T-cell (primary cell): ENCODE measurements at regions not wholly inside any gene's neighbourhood (a gene's known extent, or its start where the extent isn't known, plus 50 kb on each side); places are given as distances from the start of the nearest gene placed in this dataset.

Experiments
- ATAC-seq, 4 experiments: fragments of 200-7000 bp in 3 of 4; fragments of 150-1000 bp in 1 of 4; cut with Tn5 transposase; replicated peaks in 1 of 4; 1 replicate in 3 of 4; 2 replicates in 1 of 4; pipeline ENCODE4 v1.10.0; 2021; ENCODE audit warnings: moderate library complexity in 3 of 4, mild to moderate bottlenecking in 2 of 4, moderate number of reproducible peaks in 1 of 4
- CTCF ChIA-PET, 2 donors: fragments of 300-600 bp; sonication (Branson Sonifier 250); formaldehyde crosslinking; loops; one replicate each; lab custom pipeline; 2022; ENCODE audit warnings: antibody characterized with exemption in 2 of 2; lab: Charles Lee
- POLR2A ChIA-PET, 2 donors: fragments of 300-600 bp; sonication (Branson Sonifier 250); formaldehyde crosslinking; loops; one replicate each; lab custom pipeline; 2022; ENCODE audit warnings: antibody characterized with exemption in 2 of 2; lab: Charles Lee
- DNase-seq, 35 experiments: peaks; one replicate each; pipeline versions ENCODE4 v3.0.0 to v3.0.0-alpha.2; 2013 to 2023
- H3K27ac ChIP-seq: one replicate; pipeline ENCODE4 v1.5.1; 2013; ENCODE audit warnings: low read length
- H3K27me3 ChIP-seq, 2 experiments: replicated peaks in 1 of 2; 1 replicate in 1 of 2; 2 replicates in 1 of 2; pipeline versions ENCODE4 v1.6.1 to v1.7.0; 2013; ENCODE audit warnings: low read length in 1 of 2, mixed read lengths in 1 of 2; ENCODE audit not compliant: control insufficient read depth in 2 of 2, insufficient read depth in 2 of 2; ENCODE audit errors: extremely low read depth in 1 of 2
- H3K36me3 ChIP-seq, 2 donors: 1 replicate in 1 of 2; 2 replicates in 1 of 2; pipeline versions ENCODE4 v1.6.1 to v1.7.0; 2013; ENCODE audit warnings: low read length in 1 of 2; ENCODE audit not compliant: control insufficient read depth in 2 of 2, insufficient read depth in 1 of 2; ENCODE audit errors: extremely low read depth in 1 of 2
- H3K4me1 ChIP-seq, 2 experiments: 1 replicate in 1 of 2; 2 replicates in 1 of 2; pipeline versions ENCODE4 v1.6.1 to v1.7.0; 2013; ENCODE audit warnings: low read length in 2 of 2, mixed read lengths in 1 of 2; ENCODE audit not compliant: insufficient read depth in 2 of 2, control insufficient read depth in 1 of 2; ENCODE audit errors: extremely low read depth in 1 of 2
- H3K4me3 ChIP-seq, 2 donors: 1 replicate in 1 of 2; 2 replicates in 1 of 2; pipeline versions ENCODE4 v1.5.1 to v1.7.0; 2013; ENCODE audit warnings: mild to moderate bottlenecking in 2 of 2, low read length in 1 of 2, moderate library complexity in 1 of 2; ENCODE audit not compliant: control insufficient read depth in 1 of 2; ENCODE audit errors: extremely low read depth in 1 of 2
- H3K9me3 ChIP-seq: 2 replicates; pipeline ENCODE4 v1.7.0; 2013
- H3K27ac Mint-ChIP-seq, 2 donors: one replicate each; pipeline ENCODE4 v1.8.0; 2020 to 2021; ENCODE audit warnings: mild to moderate bottlenecking in 2 of 2, mixed read lengths in 2 of 2
- H3K27me3 Mint-ChIP-seq, 2 donors: one replicate each; pipeline ENCODE4 v1.8.0; 2021 to 2022; ENCODE audit warnings: mixed read lengths in 2 of 2
- H3K36me3 Mint-ChIP-seq: one replicate; pipeline ENCODE4 v1.8.0; 2021; ENCODE audit warnings: mixed read lengths
- H3K4me1 Mint-ChIP-seq, 3 donors: one replicate each; pipeline ENCODE4 v1.8.0; 2020 to 2022; ENCODE audit warnings: mixed read lengths in 3 of 3, mild to moderate bottlenecking in 1 of 3
- H3K4me3 Mint-ChIP-seq, 3 donors: one replicate each; pipeline ENCODE4 v1.8.0; 2020 to 2022; ENCODE audit warnings: mild to moderate bottlenecking in 3 of 3, mixed read lengths in 3 of 3, moderate library complexity in 3 of 3
- H3K9me3 Mint-ChIP-seq, 3 donors: one replicate each; pipeline ENCODE4 v1.8.0; 2020 to 2022; ENCODE audit warnings: mixed read lengths in 3 of 3
- WGBS: methylation state at CpG from one replicate; pipeline ENCODE4 v1.1.5; 2013; ENCODE audit warnings: missing lambda C conversion rate; ENCODE audit not compliant: insufficient coverage; 5-methylcytosine and 5-hydroxymethylcytosine counted together

- Histone ChIP-seq H3K4me1 (peaks cover 2 to 4% of the 10 kb centered on the region in 2 experiments), H3K36me3 (no peaks in the 10 kb centered on the region), H3K27ac (no peak overlapping the region), H3K27me3 (no peaks in the 10 kb centered on the region), H3K4me3 (no peak overlapping the region), H3K9me3 (no peaks in the 10 kb centered on the region)
- Mint-ChIP-seq H3K9me3 (no peaks in the 10 kb centered on the region), H3K27me3 (no peaks in the 10 kb centered on the region), H3K4me3 (no peak overlapping the region), H3K27ac (no peak overlapping the region), H3K36me3 (no peaks in the 10 kb centered on the region), H3K4me1 (peaks cover 12 to 21% (median 15%) of the 10 kb centered on the region in 3 donors)
- no peak for ATAC-seq
- WGBS, result 50% methylated on average over 1 of the region's 1 CpG
- DNase-seq, result no peak
- CTCF ChIA-PET, result interaction anchor here in 1 of 2 donors (0.6 to 0.7 kb wide), 2 partner anchors 47 to 1066 kb away, joined by 3 read pairs; no protein-coding TSS in a partner anchor
- POLR2A ChIA-PET, result no interaction called here
Measured at GRCh38 chr13:40063703-40064102, 408.2 kb downstream of the COG6 start.

- ATAC-seq, result no peak
- no peaks in the 10 kb centered on the region for H3K27me3 ChIP-seq
- H3K9me3 Mint-ChIP-seq, result no peaks in the 10 kb centered on the region
- WGBS, result 65% methylated on average over 4 of the region's 10 CpGs
- DNase-seq, result no peak
- no peaks in the 10 kb centered on the region for H3K36me3 ChIP-seq
- ChIA-PET POLR2A (interaction anchor here in 1 of 2 donors (0.6 kb wide), 1 partner anchor 400 kb away, joined by 3 read pairs; no protein-coding TSS in a partner anchor), CTCF (interaction anchor here in 1 of 2 donors (0.7 kb wide), 1 partner anchor 48 kb away, joined by 3 read pairs; no protein-coding TSS in a partner anchor)
- no peak overlapping the region for H3K4me3 Mint-ChIP-seq
- no peak overlapping the region for H3K27ac ChIP-seq
- H3K4me1 ChIP-seq, result peaks cover 6 to 10% of the 10 kb centered on the region in 2 experiments
- H3K4me3 ChIP-seq, result no peak overlapping the region
- H3K27me3 Mint-ChIP-seq, result no peaks in the 10 kb centered on the region
- no peak overlapping the region for H3K27ac Mint-ChIP-seq
- H3K4me1 Mint-ChIP-seq, result peaks cover 18 to 21% (median 18%) of the 10 kb centered on the region in 3 donors
- no peaks in the 10 kb centered on the region for H3K36me3 Mint-ChIP-seq
- no peaks in the 10 kb centered on the region for H3K9me3 ChIP-seq
Measured at GRCh38 chr13:40064154-40065097, 409.0 kb downstream of the COG6 start.

DNA sequence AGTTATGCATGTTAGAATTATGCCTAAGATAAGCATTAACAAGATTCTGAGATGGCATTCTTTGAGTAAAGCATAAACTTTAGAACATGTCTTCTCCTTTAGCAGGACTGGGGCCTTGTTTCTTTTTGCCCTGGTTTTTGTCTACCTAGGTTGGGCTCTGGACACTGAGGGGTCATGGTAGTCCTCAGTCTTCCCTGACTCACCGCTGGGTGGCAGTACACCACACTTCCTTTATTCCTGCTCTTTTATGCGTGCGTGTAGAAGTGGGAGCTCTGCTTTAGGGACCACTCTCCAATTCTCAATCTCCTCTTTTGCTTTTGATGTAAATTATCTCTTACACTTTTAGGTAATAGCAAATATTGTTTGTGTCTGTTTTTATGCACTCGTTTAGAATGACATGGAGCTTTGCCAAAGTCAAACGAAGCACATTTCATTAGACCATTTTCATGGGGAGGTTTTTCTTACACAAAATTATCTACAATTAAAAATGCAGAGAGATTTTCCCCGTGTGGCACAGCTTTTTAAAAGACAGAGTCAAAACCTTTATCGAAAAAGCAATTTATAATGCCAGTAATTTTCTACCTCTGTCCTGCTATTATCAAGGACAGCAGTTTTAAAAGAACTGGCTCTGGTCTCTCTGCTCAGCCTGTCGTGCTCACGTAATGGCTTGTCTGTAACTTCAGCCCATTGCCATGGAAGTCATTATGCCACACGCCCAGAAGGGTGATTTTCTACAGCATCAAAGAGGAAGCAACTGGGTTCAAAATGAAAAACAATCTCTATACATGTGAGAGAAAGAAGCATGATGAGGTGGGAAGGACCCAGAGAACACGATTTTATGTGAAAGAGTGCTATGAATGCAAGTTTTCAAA is 413.9 kb downstream of the COG6 start:
- no peaks in the 10 kb centered on the region for H3K9me3 ChIP-seq
- H3K4me3 ChIP-seq, result no peak overlapping the region
- Mint-ChIP-seq H3K27ac (peak overlapping the region; percentile 60 to 77), H3K4me1 (peaks cover 24 to 29% (median 27%) of the 10 kb centered on the region in 3 donors), H3K27me3 (no peaks in the 10 kb centered on the region), H3K9me3 (no peaks in the 10 kb centered on the region), H3K36me3 (no peaks in the 10 kb centered on the region), H3K4me3 (peak overlapping the region; percentile 34 to 66 (median 40))
- H3K27me3 ChIP-seq, result peaks cover 0 to 3% of the 10 kb centered on the region in 2 experiments
- WGBS, result 65% methylated on average over 4 of the region's 11 CpGs
- ATAC-seq (peak; percentile 75 to 95 (median 90)), DNase-seq (peak; percentile 25 to 86 (median 64))
- no peak overlapping the region for H3K27ac ChIP-seq
- CTCF ChIA-PET, result interaction anchor here (0.6 to 2.0 kb wide), 28 partner anchors 9 to 882 kb away, joined by 3 to 25 read pairs (median 4); no protein-coding TSS in a partner anchor
- peaks cover 14 to 18% of the 10 kb centered on the region in 2 experiments for H3K4me1 ChIP-seq
- H3K36me3 ChIP-seq, result no peaks in the 10 kb centered on the region
- POLR2A ChIA-PET, result interaction anchor here in 1 of 2 donors (0.7 kb wide), 1 partner anchor 245 kb away, joined by 3 read pairs; no protein-coding TSS in a partner anchor

DNA sequence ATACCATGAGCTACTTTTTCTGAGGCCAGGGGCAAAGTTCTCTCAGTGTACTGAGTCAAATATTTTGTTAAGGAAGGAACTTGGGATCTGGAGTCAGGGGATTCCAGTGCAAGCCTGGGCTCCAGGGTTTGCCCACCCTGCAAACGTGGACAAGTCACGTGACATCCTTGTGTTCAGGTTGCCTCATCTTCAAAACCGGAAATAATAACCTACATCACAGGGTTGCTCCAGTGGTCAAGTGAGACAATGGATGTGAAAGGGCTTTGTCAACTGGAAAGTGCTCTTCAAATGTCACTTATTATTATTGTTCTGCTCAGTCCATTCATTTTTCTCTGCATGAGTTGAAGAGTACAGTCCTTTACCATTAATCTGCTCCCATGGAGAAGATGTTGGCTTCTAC is 414.9 kb downstream of the COG6 start:
- no peaks in the 10 kb centered on the region for H3K27me3 Mint-ChIP-seq
- H3K9me3 Mint-ChIP-seq, result no peaks in the 10 kb centered on the region
- no peak overlapping the region for H3K4me3 Mint-ChIP-seq
- Histone ChIP-seq H3K4me1 (peaks cover 14 to 18% of the 10 kb centered on the region in 2 experiments), H3K27ac (no peak overlapping the region), H3K9me3 (no peaks in the 10 kb centered on the region), H3K27me3 (peaks cover 0 to 3% of the 10 kb centered on the region in 2 experiments), H3K4me3 (no peak overlapping the region), H3K36me3 (no peaks in the 10 kb centered on the region)
- ATAC-seq (no peak), DNase-seq (no peak)
- H3K27ac Mint-ChIP-seq, result peak overlapping the region; percentile 16 to 61
- no CpG with 5 or more reads among the region's 3 CpGs for WGBS
- CTCF ChIA-PET, result interaction anchor here (0.6 to 1.9 kb wide), 6 partner anchors 137 to 882 kb away, joined by 3 to 10 read pairs (median 4); no protein-coding TSS in a partner anchor
- no peaks in the 10 kb centered on the region for H3K36me3 Mint-ChIP-seq
- H3K4me1 Mint-ChIP-seq, result peaks cover 24 to 29% (median 27%) of the 10 kb centered on the region in 3 donors
- POLR2A ChIA-PET, result no interaction called here

- Histone ChIP-seq H3K27ac (no peak overlapping the region), H3K4me3 (no peak overlapping the region), H3K27me3 (peaks cover 0 to 3% of the 10 kb centered on the region in 2 experiments), H3K4me1 (peaks cover 14 to 18% of the 10 kb centered on the region in 2 experiments), H3K36me3 (no peaks in the 10 kb centered on the region), H3K9me3 (no peaks in the 10 kb centered on the region)
- ATAC-seq (no peak), DNase-seq (no peak)
- CTCF ChIA-PET, result no interaction called here
- no peaks in the 10 kb centered on the region for H3K36me3 Mint-ChIP-seq
- POLR2A ChIA-PET, result interaction anchor here in 1 of 2 donors (0.6 kb wide), 1 partner anchor 960 kb away, joined by 5 read pairs; no protein-coding TSS in a partner anchor
- H3K9me3 Mint-ChIP-seq, result no peaks in the 10 kb centered on the region
- 95% methylated on average over 3 of the region's 4 CpGs for WGBS
- no peaks in the 10 kb centered on the region for H3K27me3 Mint-ChIP-seq
- H3K27ac Mint-ChIP-seq, result peak overlapping the region in 1 of 2 donors; percentile 37
- peaks cover 30 to 39% (median 36%) of the 10 kb centered on the region in 3 donors for H3K4me1 Mint-ChIP-seq
- no peak overlapping the region for H3K4me3 Mint-ChIP-seq
Measured at GRCh38 chr13:40072663-40073120, 417.2 kb downstream of the COG6 start.
